ENCODE measurements at regions not wholly inside any gene's neighbourhood (a gene's known extent, or its start where the extent isn't known, plus 50 kb on each side); places are given as distances from the start of the nearest gene placed in this dataset.

- no peak for DNase-seq (ENCODE audit: low read depth, low spot score)
- POLR2A ChIA-PET, result no interaction called here
- peaks cover 2% of the 10 kb centered on the region for H3K9me3 ChIP-seq (replicated peaks; ENCODE audit: control insufficient read depth, insufficient read depth, low read length)
- BruUV-seq (replicated peaks), result no TSS peak
- dilution Hi-C loops (cut with MboI; ENCODE audit: extremely low pct_ligation_motif_present, low sequenced_read_pairs) (no loop called here), intact Hi-C loops (cut with micrococcal nuclease) (no loop called here)
- no peaks in the 10 kb centered on the region for H3K27me3 ChIP-seq (ENCODE audit: control insufficient read depth in 2 of 2, insufficient read depth in 2 of 2, low read length in 2 of 2)
- no peaks in the 10 kb centered on the region for H3K36me3 ChIP-seq (ENCODE audit: control insufficient read depth in 2 of 2, extremely low read depth in 1 of 2, insufficient read depth in 2 of 2, low read length in 2 of 2)
- no peak overlapping the region for H3K4me2 ChIP-seq (ENCODE audit: insufficient read depth, low read length)
- H3K4me3 ChIP-seq (replicated peaks in 1 of 3; ENCODE audit: insufficient read depth in 1 of 3, low read depth in 1 of 3, low read length in 3 of 3), result no peak overlapping the region
- no peaks in the 10 kb centered on the region for H3K79me2 ChIP-seq (ENCODE audit: control insufficient read depth, insufficient read depth, low read length)
- no peaks in the 10 kb centered on the region for H3K9me1 ChIP-seq (replicated peaks; ENCODE audit: control insufficient read depth, extremely low read depth, insufficient read depth, low read length)
- TF ChIP-seq MAX (IDR thresholded peaks at IDR 0.05; ENCODE audit: insufficient read depth, insufficient read length) (no peak), POLR2AphosphoS5 (IDR thresholded peaks at IDR 0.05; ENCODE audit: insufficient read depth, low read depth, low read length) (no peak), CTCF (IDR thresholded peaks at IDR 0.05; ENCODE audit: extremely low read depth in 1 of 2, insufficient read depth in 1 of 2, low read depth in 1 of 2, low read length in 2 of 2) (no peak), EZH2 (IDR thresholded peaks at IDR 0.05; ENCODE audit: borderline replicate concordance, low read depth, low read length, severe bottlenecking) (no peak), FOS (IDR thresholded peaks at IDR 0.05; ENCODE audit: borderline replicate concordance, insufficient read depth, low read length) (no peak), MYC (IDR thresholded peaks at IDR 0.05; ENCODE audit: low read depth, low read length) (no peak), GATA2 (IDR thresholded peaks at IDR 0.05; ENCODE audit: insufficient read depth, insufficient read length, low read depth, low read length) (no peak), JUN (IDR thresholded peaks at IDR 0.05; ENCODE audit: borderline replicate concordance, insufficient read depth, insufficient read length, low read depth) (no peak), POLR2A (IDR thresholded peaks at IDR 0.05; ENCODE audit: low read depth, low read length) (no peak)
- H3K4me1 ChIP-seq (ENCODE audit: control insufficient read depth, extremely low read depth, insufficient read depth, low read length), result no peaks in the 10 kb centered on the region
- CTCF ChIA-PET, result no interaction called here
- H2AFZ ChIP-seq (ENCODE audit: low read depth, low read length), result no peak overlapping the region
- no peak for FAIRE-seq
- no peaks in the 10 kb centered on the region for H4K20me1 ChIP-seq (replicated peaks; ENCODE audit: control insufficient read depth, extremely low read depth, insufficient read depth, low read length)
- H3K27ac ChIP-seq (ENCODE audit: insufficient read depth, low read depth, low read length), result no peak overlapping the region
- H3K9ac ChIP-seq (replicated peaks; ENCODE audit: extremely low read depth, insufficient read depth, low read length), result no peak overlapping the region
These were observed 228.0 kb upstream of the ADAMTSL1 start for GRCh38 chr9:18245911-18246310.
